ENCODE measurements at regions not wholly inside any gene's neighbourhood (a gene's known extent, or its start where the extent isn't known, plus 50 kb on each side); places are given as distances from the start of the nearest gene placed in this dataset.

- Histone ChIP-seq H3K4me3 (ENCODE audit: control insufficient read depth in 2 of 3, extremely low read depth in 1 of 3, insufficient read depth in 2 of 3, low read depth in 1 of 3, low read length in 3 of 3) (no peak overlapping the region), H3K27ac (ENCODE audit: control insufficient read depth, insufficient read depth, low read length) (no peak overlapping the region), H4K20me1 (ENCODE audit: control insufficient read depth, extremely low read depth, insufficient read depth, low read length) (no peaks in the 10 kb centered on the region), H3K9me3 (ENCODE audit: control insufficient read depth, low read depth, low read length) (no peaks in the 10 kb centered on the region), H3K27me3 (ENCODE audit: control insufficient read depth, extremely low read depth, insufficient read depth, low read length) (no peaks in the 10 kb centered on the region), H3K79me2 (ENCODE audit: control insufficient read depth, insufficient read depth, low read length) (no peaks in the 10 kb centered on the region), H3K9me1 (ENCODE audit: control insufficient read depth, extremely low read depth, insufficient read depth, low read length) (no peaks in the 10 kb centered on the region), H3K4me1 (ENCODE audit: control insufficient read depth, extremely low read depth, insufficient read depth, low read length) (no peaks in the 10 kb centered on the region), H3K4me2 (ENCODE audit: control insufficient read depth, extremely low read depth, insufficient read depth, low read depth, low read length) (no peak overlapping the region), H3K36me3 (ENCODE audit: control insufficient read depth in 2 of 2, extremely low read depth in 1 of 2, insufficient read depth in 2 of 2, low read length in 2 of 2) (no peaks in the 10 kb centered on the region), H3K9ac (ENCODE audit: control insufficient read depth, extremely low read depth, insufficient read depth, low read length) (no peak overlapping the region), H2AFZ (ENCODE audit: control insufficient read depth, low read length) (no peak overlapping the region)
- DNase-seq (ENCODE audit: low read depth, low spot score) (no peak), FAIRE-seq (no peak)
- TF ChIP-seq EZH2 (IDR thresholded peaks at IDR 0.05; ENCODE audit: low read length) (no peak), CTCF (optimal IDR thresholded peaks at IDR 0.05 in 1 of 3, IDR thresholded peaks at IDR 0.05 in 1 of 3, conservative IDR thresholded peaks at IDR 0.05 in 1 of 3; ENCODE audit: extremely low read depth in 1 of 3, insufficient read depth in 2 of 3, low read length in 3 of 3) (no peak)
- dilution Hi-C loops (cut with MboI; ENCODE audit: extremely low pct_ligation_motif_present, low sequenced_read_pairs), result no loop called here
Measured at GRCh38 chr11:115083144-115083806, 404.9 kb downstream of the NXPE2 start.

- H3K4me2 ChIP-seq (ENCODE audit: control insufficient read depth, extremely low read depth, insufficient read depth, low read depth, low read length), result no peak overlapping the region
- no peaks in the 10 kb centered on the region for H3K9me1 ChIP-seq (ENCODE audit: control insufficient read depth, extremely low read depth, insufficient read depth, low read length)
- no peak overlapping the region for H3K9ac ChIP-seq (ENCODE audit: control insufficient read depth, extremely low read depth, insufficient read depth, low read length)
- no peak for FAIRE-seq
- H3K9me3 ChIP-seq (ENCODE audit: control insufficient read depth, low read depth, low read length), result no peaks in the 10 kb centered on the region
- no peak overlapping the region for H2AFZ ChIP-seq (ENCODE audit: control insufficient read depth, low read length)
- no peak overlapping the region for H3K27ac ChIP-seq (ENCODE audit: control insufficient read depth, insufficient read depth, low read length)
- dilution Hi-C loops (cut with MboI; ENCODE audit: extremely low pct_ligation_motif_present, low sequenced_read_pairs), result no loop called here
- H3K36me3 ChIP-seq (ENCODE audit: control insufficient read depth in 2 of 2, extremely low read depth in 1 of 2, insufficient read depth in 2 of 2, low read length in 2 of 2), result no peaks in the 10 kb centered on the region
- H4K20me1 ChIP-seq (ENCODE audit: control insufficient read depth, extremely low read depth, insufficient read depth, low read length), result no peaks in the 10 kb centered on the region
- no peak overlapping the region for H3K4me3 ChIP-seq (ENCODE audit: control insufficient read depth in 2 of 3, extremely low read depth in 1 of 3, insufficient read depth in 2 of 3, low read depth in 1 of 3, low read length in 3 of 3)
- no peaks in the 10 kb centered on the region for H3K79me2 ChIP-seq (ENCODE audit: control insufficient read depth, insufficient read depth, low read length)
- DNase-seq (ENCODE audit: low read depth, low spot score), result no peak
- H3K27me3 ChIP-seq (ENCODE audit: control insufficient read depth, extremely low read depth, insufficient read depth, low read length), result no peaks in the 10 kb centered on the region
- H3K4me1 ChIP-seq (ENCODE audit: control insufficient read depth, extremely low read depth, insufficient read depth, low read length), result no peaks in the 10 kb centered on the region
- TF ChIP-seq EZH2 (IDR thresholded peaks at IDR 0.05; ENCODE audit: low read length) (no peak), CTCF (optimal IDR thresholded peaks at IDR 0.05 in 1 of 3, IDR thresholded peaks at IDR 0.05 in 1 of 3, conservative IDR thresholded peaks at IDR 0.05 in 1 of 3; ENCODE audit: extremely low read depth in 1 of 3, insufficient read depth in 2 of 3, low read length in 3 of 3) (no peak)
Measured at GRCh38 chr11:115084231-115084630, 405.9 kb downstream of the NXPE2 start.

All from keratinocyte (primary cell).